HG03457 (cell line): ENCODE measurements at regions not wholly inside any gene's neighbourhood (a gene's known extent, or its start where the extent isn't known, plus 50 kb on each side); places are given as distances from the start of the nearest gene placed in this dataset.
"Not testable (repeated sequence)": the region's sequence is repeated elsewhere in the genome, so short reads cannot be mapped to it uniquely, and the experiment has no call there.

ENCODE experiments used
- ATAC-seq: cut with Tn5 transposase; IDR thresholded peaks from one replicate; pipeline ENCODE4 v1.9.1; 2021; ENCODE audit warnings: moderate number of reproducible peaks; ENCODE audit not compliant: unreplicated experiment

- no peak for ATAC-seq
Observed at GRCh38 chr6:141123049-141123448, 1009.7 kb upstream of the GJE1 start.

GRCh38 chr6:141118991-141119390, 1013.7 kb upstream of the GJE1 start:
- ATAC-seq: no peak

- no peak for ATAC-seq
Observed at GRCh38 chr6:141117874-141118273, 1014.9 kb upstream of the GJE1 start.

- no peak for ATAC-seq
Observed at GRCh38 chr6:141110481-141110880, 1022.2 kb upstream of the GJE1 start.

GRCh38 chr6:141107591-141108160, 1025.0 kb upstream of the GJE1 start:
- ATAC-seq: no peak

GRCh38 chr6:141105481-141105880, 1027.2 kb upstream of the GJE1 start:
- no peak for ATAC-seq

- no peak for ATAC-seq
Observed at GRCh38 chr6:141103246-141103645, 1029.5 kb upstream of the GJE1 start.

- ATAC-seq: no peak
Observed at GRCh38 chr6:141097471-141097870, 1035.3 kb upstream of the GJE1 start.

GRCh38 chr6:141095308-141095707, 1037.4 kb upstream of the GJE1 start:
- no peak for ATAC-seq

- no peak for ATAC-seq
Observed at GRCh38 chr6:141088171-141088570, 1044.6 kb upstream of the GJE1 start.

GRCh38 chr6:141077355-141078333, 1055.1 kb upstream of the GJE1 start:
- peak; percentile 93 for ATAC-seq

- no peak for ATAC-seq
Observed at GRCh38 chr6:141057761-141058160, 1075.0 kb upstream of the GJE1 start.

- ATAC-seq: no peak
Observed at GRCh38 chr6:141056945-141057625, 1075.6 kb upstream of the GJE1 start.

GRCh38 chr6:141050471-141050870, 1082.3 kb upstream of the GJE1 start:
- no peak for ATAC-seq

- ATAC-seq: no peak
Observed at GRCh38 chr6:141048451-141048850, 1084.3 kb upstream of the GJE1 start.

GRCh38 chr6:141046496-141046895, 1086.2 kb upstream of the GJE1 start:
- ATAC-seq: not testable (repeated sequence)

GRCh38 chr6:141041596-141042087, 1091.1 kb upstream of the GJE1 start:
- ATAC-seq: no peak

- no peak for ATAC-seq
Observed at GRCh38 chr6:141035312-141036200, 1097.2 kb upstream of the GJE1 start.

GRCh38 chr6:141033101-141033500, 1099.6 kb upstream of the GJE1 start:
- no peak for ATAC-seq

- no peak for ATAC-seq
Observed at GRCh38 chr6:141029908-141030307, 1102.8 kb upstream of the GJE1 start.
